HG02678 (cell line): ENCODE measurements at regions not wholly inside any gene's neighbourhood (a gene's known extent, or its start where the extent isn't known, plus 50 kb on each side); places are given as distances from the start of the nearest gene placed in this dataset.
"Not testable (repeated sequence)": the region's sequence is repeated elsewhere in the genome, so short reads cannot be mapped to it uniquely, and the experiment has no call there.

Experiments
- ATAC-seq: cut with Tn5 transposase; IDR thresholded peaks from one replicate; pipeline ENCODE4 v1.9.1; 2021; ENCODE audit warnings: mild to moderate bottlenecking, moderate library complexity; ENCODE audit not compliant: unreplicated experiment

- ATAC-seq, result no peak
These were observed 354.4 kb upstream of the FLRT2 start for GRCh38 chr14:85175556-85175955.

- no peak for ATAC-seq
These were observed 351.1 kb upstream of the FLRT2 start for GRCh38 chr14:85178864-85179263.

- ATAC-seq, result no peak
These were observed 349.1 kb upstream of the FLRT2 start for GRCh38 chr14:85180876-85181275.

- ATAC-seq, result no peak
These were observed 347.7 kb upstream of the FLRT2 start for GRCh38 chr14:85182282-85182681.

GRCh38 chr14:85186082-85186481 is 343.9 kb upstream of the FLRT2 start:
- no peak for ATAC-seq

- no peak for ATAC-seq
These were observed 342.4 kb upstream of the FLRT2 start for GRCh38 chr14:85187521-85187920.

- no peak for ATAC-seq
These were observed 341.1 kb upstream of the FLRT2 start for GRCh38 chr14:85188836-85189235.

- not testable (repeated sequence) for ATAC-seq
These were observed 340.7 kb upstream of the FLRT2 start for GRCh38 chr14:85189253-85189652.

GRCh38 chr14:85190251-85190650 is 339.7 kb upstream of the FLRT2 start:
- ATAC-seq, result no peak

GRCh38 chr14:85191986-85192385 is 338.0 kb upstream of the FLRT2 start:
- ATAC-seq, result no peak

GRCh38 chr14:85195872-85196477 is 334.0 kb upstream of the FLRT2 start:
- no peak for ATAC-seq

- ATAC-seq, result no peak
These were observed 331.9 kb upstream of the FLRT2 start for GRCh38 chr14:85198001-85198400.

- ATAC-seq, result no peak
These were observed 324.1 kb upstream of the FLRT2 start for GRCh38 chr14:85205875-85206274.

- ATAC-seq, result no peak
These were observed 315.5 kb upstream of the FLRT2 start for GRCh38 chr14:85214471-85214870.

- ATAC-seq, result no peak
These were observed 312.5 kb upstream of the FLRT2 start for GRCh38 chr14:85217412-85217811.

- no peak for ATAC-seq
These were observed 311.0 kb upstream of the FLRT2 start for GRCh38 chr14:85218982-85219381.

- ATAC-seq, result no peak
These were observed 308.1 kb upstream of the FLRT2 start for GRCh38 chr14:85221832-85222231.

GRCh38 chr14:85222341-85222740 is 307.6 kb upstream of the FLRT2 start:
- no peak for ATAC-seq

GRCh38 chr14:85223667-85224066 is 306.3 kb upstream of the FLRT2 start:
- no peak for ATAC-seq

GRCh38 chr14:85224241-85224640 is 305.7 kb upstream of the FLRT2 start:
- no peak for ATAC-seq

GRCh38 chr14:85233756-85234155 is 296.2 kb upstream of the FLRT2 start:
- ATAC-seq, result no peak

GRCh38 chr14:85234156-85235025 is 295.6 kb upstream of the FLRT2 start:
- no peak for ATAC-seq
